Astrocyte (in vitro differentiated cells and primary cell): ENCODE measurements at regions not wholly inside any gene's neighbourhood (a gene's known extent, or its start where the extent isn't known, plus 50 kb on each side); places are given as distances from the start of the nearest gene placed in this dataset.

Experiments
- EZH2 ChIP-seq: IDR thresholded peaks from 2 replicates; pipeline ENCODE4 v1.6.1; 2012; ENCODE audit warnings: mild to moderate bottlenecking, low read length, inconsistent platforms; ENCODE audit not compliant: insufficient read depth
- TF ChIP-seq, protein P1 (sequence below): IDR thresholded peaks from 2 replicates; pipeline ENCODE4 v1.5.1; 2011; ENCODE audit warnings: low read depth, mild to moderate bottlenecking, inconsistent platforms, low read length, moderate library complexity; ENCODE audit not compliant: insufficient read depth

GRCh38 chr16:13429416-13429815 is 490.5 kb upstream of the ERCC4 start:
- TF ChIP-seq, protein P1, sequence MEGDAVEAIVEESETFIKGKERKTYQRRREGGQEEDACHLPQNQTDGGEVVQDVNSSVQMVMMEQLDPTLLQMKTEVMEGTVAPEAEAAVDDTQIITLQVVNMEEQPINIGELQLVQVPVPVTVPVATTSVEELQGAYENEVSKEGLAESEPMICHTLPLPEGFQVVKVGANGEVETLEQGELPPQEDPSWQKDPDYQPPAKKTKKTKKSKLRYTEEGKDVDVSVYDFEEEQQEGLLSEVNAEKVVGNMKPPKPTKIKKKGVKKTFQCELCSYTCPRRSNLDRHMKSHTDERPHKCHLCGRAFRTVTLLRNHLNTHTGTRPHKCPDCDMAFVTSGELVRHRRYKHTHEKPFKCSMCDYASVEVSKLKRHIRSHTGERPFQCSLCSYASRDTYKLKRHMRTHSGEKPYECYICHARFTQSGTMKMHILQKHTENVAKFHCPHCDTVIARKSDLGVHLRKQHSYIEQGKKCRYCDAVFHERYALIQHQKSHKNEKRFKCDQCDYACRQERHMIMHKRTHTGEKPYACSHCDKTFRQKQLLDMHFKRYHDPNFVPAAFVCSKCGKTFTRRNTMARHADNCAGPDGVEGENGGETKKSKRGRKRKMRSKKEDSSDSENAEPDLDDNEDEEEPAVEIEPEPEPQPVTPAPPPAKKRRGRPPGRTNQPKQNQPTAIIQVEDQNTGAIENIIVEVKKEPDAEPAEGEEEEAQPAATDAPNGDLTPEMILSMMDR = no peak
- TF ChIP-seq EZH2 = no peak
